Thoracic aorta (tissue), 2 donors: ENCODE measurements at regions not wholly inside any gene's neighbourhood (a gene's known extent, or its start where the extent isn't known, plus 50 kb on each side); places are given as distances from the start of the nearest gene placed in this dataset.

ENCODE experiments used
- ATAC-seq: fragments of 150-250 bp; one replicate; pipeline ENCODE4 v1.8.0; 2017; ENCODE audit warnings: low read depth; ENCODE audit not compliant: insufficient number of reproducible peaks, low FRiP score
- DNase-seq: peaks from one replicate; pipeline ENCODE4 v3.0.0-alpha.2; 2020; ENCODE audit warnings: low spot score
- H3K27ac ChIP-seq, 2 donors: fragments of 200-600 bp; sonication (generic); 1 replicate in 1 of 2; 2 replicates in 1 of 2; pipeline ENCODE4 v1.5.1; 2016; ENCODE audit warnings: mild to moderate bottlenecking in 2 of 2, moderate library complexity in 2 of 2
- H3K27me3 ChIP-seq: fragments of 200-600 bp; sonication (generic); replicated peaks from 2 replicates; pipeline ENCODE4 v1.6.0; 2016; ENCODE audit warnings: mild to moderate bottlenecking; ENCODE audit not compliant: insufficient read depth
- H3K36me3 ChIP-seq: fragments of 200-600 bp; sonication (generic); one replicate; pipeline ENCODE4 v1.5.1; 2016
- H3K4me1 ChIP-seq, 2 donors: fragments of 200-600 bp; sonication (generic); 1 replicate in 1 of 2; 2 replicates in 1 of 2; pipeline versions ENCODE4 v1.5.1 to v1.6.0; 2016; ENCODE audit warnings: low read depth in 2 of 2, mild to moderate bottlenecking in 1 of 2; ENCODE audit not compliant: control insufficient read depth in 1 of 2
- H3K4me3 ChIP-seq: fragments of 200-600 bp; sonication (generic); 2 replicates; pipeline ENCODE4 v1.5.1; 2016; ENCODE audit warnings: mild to moderate bottlenecking
- H3K9me3 ChIP-seq: fragments of 200-600 bp; sonication (generic); 2 replicates; pipeline ENCODE4 v1.5.1; 2016
- CTCF ChIP-seq: fragments of 200-600 bp; sonication (generic); IDR thresholded peaks from one replicate; pipeline ENCODE4 v1.5.1; 2019; ENCODE audit warnings: antibody characterized with exemption

GRCh38 chr6:14765106-14765505 lies 480.8 kb upstream of the JARID2 start:
- TF ChIP-seq CTCF = no peak
- ATAC-seq (no peak), DNase-seq (no peak)
- Histone ChIP-seq H3K4me3 (no peak overlapping the region), H3K4me1 (no peaks in the 10 kb centered on the region), H3K27me3 (no peaks in the 10 kb centered on the region), H3K27ac (no peak overlapping the region), H3K36me3 (no peaks in the 10 kb centered on the region), H3K9me3 (no peaks in the 10 kb centered on the region)

- DNase-seq (no peak), ATAC-seq (no peak)
- no peaks in the 10 kb centered on the region for H3K27me3 ChIP-seq
- no peak for TF ChIP-seq CTCF
- H3K27ac ChIP-seq = no peak overlapping the region
- H3K9me3 ChIP-seq = no peaks in the 10 kb centered on the region
- H3K36me3 ChIP-seq = no peaks in the 10 kb centered on the region
- H3K4me1 ChIP-seq = no peaks in the 10 kb centered on the region
- H3K4me3 ChIP-seq = no peak overlapping the region
Observed at GRCh38 chr6:14765721-14766390, 480.0 kb upstream of the JARID2 start.

GRCh38 chr6:14766391-14766994 lies 479.4 kb upstream of the JARID2 start:
- Histone ChIP-seq H3K27ac (no peak overlapping the region), H3K36me3 (no peaks in the 10 kb centered on the region), H3K4me3 (no peak overlapping the region), H3K9me3 (no peaks in the 10 kb centered on the region), H3K4me1 (no peaks in the 10 kb centered on the region), H3K27me3 (no peaks in the 10 kb centered on the region)
- no peak for ATAC-seq
- TF ChIP-seq CTCF = no peak
- no peak for DNase-seq

- H3K4me1 ChIP-seq = no peaks in the 10 kb centered on the region
- H3K4me3 ChIP-seq = no peak overlapping the region
- H3K36me3 ChIP-seq = no peaks in the 10 kb centered on the region
- DNase-seq (no peak), ATAC-seq (no peak)
- no peak for TF ChIP-seq CTCF
- H3K27ac ChIP-seq = no peak overlapping the region
- no peaks in the 10 kb centered on the region for H3K9me3 ChIP-seq
- H3K27me3 ChIP-seq = no peaks in the 10 kb centered on the region
Observed at GRCh38 chr6:14767226-14767625, 478.6 kb upstream of the JARID2 start.

- H3K4me3 ChIP-seq = no peak overlapping the region
- TF ChIP-seq CTCF = no peak
- no peaks in the 10 kb centered on the region for H3K4me1 ChIP-seq
Observed at GRCh38 chr6:14770040-14770439, 475.8 kb upstream of the JARID2 start.

More at GRCh38 chr6:14770040-14770439, 475.8 kb upstream of the JARID2 start:
- Histone ChIP-seq H3K36me3 (no peaks in the 10 kb centered on the region), H3K27ac (no peak overlapping the region), H3K9me3 (no peaks in the 10 kb centered on the region), H3K27me3 (no peaks in the 10 kb centered on the region)
- no peak for DNase-seq
- ATAC-seq = no peak
